ENCODE measurements at regions not wholly inside any gene's neighbourhood (a gene's known extent, or its start where the extent isn't known, plus 50 kb on each side); places are given as distances from the start of the nearest gene placed in this dataset.
A peak's percentile ranks its signal among the peaks of the same experiment; 100 is the strongest.
"Not testable (repeated sequence)": the region's sequence is repeated elsewhere in the genome, so short reads cannot be mapped to it uniquely, and the experiment has no call there.

DNA sequence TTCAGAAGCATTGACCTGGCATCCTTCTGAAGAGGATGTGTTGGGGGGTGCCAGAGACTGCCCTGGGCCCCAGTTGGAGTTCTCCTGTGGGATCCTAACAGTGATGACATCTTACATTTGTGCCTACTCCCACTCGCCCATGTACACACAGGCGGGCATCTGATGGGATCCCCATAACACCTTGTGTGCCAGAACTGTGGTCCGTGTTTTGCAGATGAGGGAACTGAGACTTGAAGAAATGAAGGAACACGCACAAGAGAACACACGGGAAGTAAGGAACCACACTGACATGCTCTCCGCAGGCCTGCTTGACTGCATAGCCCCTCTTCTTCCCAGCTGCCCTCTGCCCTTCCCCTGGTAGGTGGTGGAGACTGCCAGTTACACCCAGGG, 255.3 kb downstream of the MYCN start:
- DNase-seq = no peak

DNA sequence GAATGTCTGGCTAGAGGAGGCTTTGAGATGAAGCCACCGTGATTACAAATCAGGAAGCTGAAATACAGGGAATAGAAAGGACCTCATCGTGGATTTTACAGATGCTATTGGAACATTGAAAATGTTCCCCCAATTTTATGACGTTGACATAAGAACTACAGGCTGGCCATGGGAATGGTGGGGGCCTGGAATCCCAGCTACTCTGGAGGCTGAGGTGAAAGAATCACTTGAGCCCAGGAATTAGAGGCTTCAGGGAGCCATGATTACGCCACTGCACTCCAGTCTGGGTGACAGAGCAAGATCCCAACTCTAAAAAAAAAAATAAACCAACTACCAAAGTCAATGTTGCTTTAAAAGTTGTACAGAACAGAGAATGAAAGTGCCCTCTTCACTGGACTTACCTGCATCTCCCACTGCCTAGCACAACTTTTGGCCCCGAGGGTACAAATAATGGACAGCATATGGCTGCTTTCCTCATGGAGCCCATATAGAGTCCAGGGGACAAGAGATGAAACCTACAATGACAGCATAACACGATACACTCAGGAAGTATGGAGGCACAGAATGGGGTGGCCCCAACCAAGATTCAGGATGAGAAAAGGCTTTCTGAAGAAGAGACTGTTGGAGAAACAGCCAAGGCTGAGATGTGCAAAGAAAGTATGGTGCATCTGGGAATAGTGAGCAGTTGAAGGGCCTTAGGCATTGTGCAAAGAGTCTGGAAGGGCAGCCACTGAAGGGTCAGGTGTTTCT, 254.8 kb downstream of the MYCN start:
- no peak for DNase-seq

DNA sequence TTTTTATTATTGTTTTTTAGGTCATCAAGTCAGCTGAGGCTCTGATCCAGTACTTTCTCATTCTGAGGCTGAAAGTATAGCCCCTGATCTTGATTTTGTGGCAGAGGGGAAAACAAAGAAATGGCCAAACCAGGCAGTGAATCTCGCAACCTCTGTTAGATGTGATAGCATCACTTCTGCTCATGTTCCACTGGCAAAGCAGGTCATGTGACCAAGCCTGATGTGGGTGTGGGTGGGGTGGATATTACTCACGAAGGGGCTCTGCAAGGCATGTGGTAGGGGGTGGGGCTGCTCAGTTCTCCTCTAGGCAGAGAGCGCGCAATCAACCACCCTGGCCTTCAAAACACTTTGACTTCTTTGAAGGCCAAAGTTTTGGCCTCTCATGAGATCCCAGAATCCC, 254.2 kb downstream of the MYCN start:
- DNase-seq = no peak

DNA sequence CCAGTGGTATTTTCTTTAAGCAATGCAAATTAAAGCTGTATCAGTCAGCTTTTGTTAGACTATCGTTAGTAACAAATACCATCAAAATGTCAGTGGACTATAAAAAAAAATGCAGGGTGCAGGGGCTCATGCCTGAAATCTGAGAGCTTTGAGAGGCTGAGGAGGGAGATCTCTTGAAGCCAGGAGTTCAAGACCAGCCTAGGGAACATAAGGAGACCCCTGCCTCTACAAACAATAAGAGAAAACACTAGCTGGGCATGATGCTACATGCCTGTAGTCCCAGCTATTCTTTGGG, 253.7 kb downstream of the MYCN start:
- no peak for DNase-seq

DNA sequence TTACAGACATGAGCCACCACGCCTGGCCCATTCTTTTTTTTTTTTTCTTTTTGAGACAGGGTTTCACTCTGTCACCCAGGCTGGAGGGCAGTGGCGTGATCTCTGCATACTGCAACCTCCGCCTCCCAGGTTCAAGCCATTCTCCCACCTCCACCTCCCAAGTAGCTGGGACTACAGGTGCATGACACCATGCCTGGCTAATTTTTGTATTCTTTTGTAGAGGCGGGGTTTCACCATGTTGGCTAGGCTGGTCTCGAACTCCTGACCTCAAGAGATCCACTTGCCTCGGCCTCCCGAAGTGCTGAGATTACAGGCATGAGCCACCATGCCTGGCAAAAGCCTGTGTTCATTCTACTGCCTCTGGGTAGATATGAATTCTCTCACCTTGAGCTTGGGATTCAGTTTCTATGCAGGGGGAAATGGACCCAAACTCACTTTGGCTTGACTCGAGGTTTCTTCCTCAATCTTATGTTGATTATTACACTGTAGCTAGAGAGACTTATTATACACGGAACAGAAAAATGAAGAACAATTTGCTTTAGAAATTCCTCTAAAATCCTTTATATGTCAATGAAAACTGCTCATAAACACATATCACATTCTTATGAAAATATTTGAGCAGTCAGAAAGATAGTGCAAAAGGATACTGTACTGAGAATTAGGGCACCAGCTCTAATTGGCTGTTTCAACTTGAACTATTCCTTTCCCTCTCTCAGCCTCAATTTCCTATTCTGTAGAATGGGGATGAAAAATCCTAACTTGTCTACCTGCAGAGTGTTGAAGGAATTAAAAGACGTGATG, 252.3 kb downstream of the MYCN start:
- DNase-seq = no peak

DNA sequence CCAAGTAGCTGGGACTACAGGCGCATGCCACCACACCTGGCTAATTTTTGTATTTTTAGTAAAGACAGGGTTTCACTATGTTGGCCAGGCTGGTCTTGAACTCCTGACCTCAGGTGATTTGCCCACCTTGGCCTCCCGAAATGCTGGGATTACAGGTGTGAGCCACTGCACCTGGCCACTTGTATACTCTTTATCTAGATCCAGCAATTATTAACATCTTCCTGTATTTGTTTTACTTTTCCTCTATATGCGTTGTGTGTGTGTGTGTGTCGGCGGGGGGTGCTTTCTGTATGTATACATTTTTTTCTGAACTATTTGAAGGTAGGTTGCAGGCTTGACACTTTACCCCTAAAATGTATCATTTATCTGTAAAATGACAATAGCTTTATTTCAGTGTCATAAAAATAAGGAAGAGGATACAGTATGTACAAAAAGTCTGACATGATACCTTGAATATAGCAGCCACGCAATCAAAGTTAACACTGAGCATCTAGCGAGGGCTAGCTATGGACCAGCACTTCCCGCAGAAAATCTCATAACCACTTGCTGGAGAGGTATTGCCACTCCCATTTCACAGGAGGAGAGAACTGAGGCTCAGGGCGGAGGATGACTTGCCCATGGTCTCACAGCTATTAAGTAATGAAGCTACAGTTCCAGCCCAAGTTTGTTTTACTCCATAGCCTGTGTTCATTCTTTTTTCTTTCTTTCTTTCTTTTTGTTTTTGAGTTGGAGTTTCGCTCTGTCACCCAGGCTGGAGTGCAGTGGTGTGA, 251.3 kb downstream of the MYCN start:
- DNase-seq = no peak

DNA sequence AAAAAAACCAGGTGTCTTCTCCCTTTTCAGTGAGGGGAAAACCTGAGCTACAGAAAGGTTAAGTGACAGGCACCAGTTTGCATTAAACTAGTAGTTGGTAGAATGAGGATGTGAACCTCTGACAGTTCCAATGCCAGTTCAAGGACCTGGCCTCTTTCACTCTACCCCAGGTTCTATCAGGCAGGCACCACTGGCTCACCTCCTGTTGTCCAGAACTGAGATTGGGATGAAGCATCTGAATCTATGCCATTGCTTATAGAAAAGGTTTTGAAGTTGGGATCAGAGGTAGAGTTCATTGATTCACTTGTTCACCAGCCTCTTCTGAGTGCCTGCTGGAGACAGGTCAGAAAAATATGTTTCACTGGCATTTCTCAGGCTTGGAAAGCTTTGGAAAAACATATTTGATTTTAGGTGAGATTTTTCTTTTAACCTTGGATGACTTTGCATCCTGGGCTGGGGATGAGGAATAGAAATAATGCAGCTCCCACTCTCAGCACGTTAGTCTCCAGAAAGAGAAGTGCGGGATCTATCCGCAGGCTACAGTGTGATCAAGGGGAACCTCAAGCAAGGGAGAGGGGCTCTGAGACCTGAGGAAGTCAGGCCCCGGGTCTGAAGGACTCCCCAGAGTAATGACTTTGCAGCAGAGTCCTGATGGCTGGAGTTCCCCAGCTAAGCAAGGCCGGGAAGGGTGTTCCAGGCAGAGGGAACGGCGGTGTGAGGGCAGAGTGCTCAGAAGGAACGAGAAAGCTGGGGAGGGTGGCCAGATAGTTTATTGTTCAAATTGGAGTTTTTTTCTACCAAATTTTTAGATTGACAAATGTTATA, 250.3 kb downstream of the MYCN start:
- no peak for DNase-seq

DNA sequence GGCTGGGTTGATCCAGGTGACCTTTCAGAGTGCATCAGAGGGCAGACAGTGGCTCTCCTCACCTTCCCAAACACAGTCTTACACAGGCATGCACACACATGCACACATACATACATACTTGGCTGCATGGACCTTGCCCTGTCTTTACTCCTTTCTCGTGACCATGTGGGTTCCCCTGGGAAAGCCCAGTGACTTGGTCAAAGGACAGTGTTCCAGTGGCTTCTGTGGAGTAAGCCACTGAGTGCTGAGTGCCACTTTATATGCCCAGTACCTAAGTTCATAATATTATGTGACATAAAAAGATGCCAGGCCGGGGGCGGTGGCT, 249.4 kb downstream of the MYCN start:
- no peak for DNase-seq

DNA sequence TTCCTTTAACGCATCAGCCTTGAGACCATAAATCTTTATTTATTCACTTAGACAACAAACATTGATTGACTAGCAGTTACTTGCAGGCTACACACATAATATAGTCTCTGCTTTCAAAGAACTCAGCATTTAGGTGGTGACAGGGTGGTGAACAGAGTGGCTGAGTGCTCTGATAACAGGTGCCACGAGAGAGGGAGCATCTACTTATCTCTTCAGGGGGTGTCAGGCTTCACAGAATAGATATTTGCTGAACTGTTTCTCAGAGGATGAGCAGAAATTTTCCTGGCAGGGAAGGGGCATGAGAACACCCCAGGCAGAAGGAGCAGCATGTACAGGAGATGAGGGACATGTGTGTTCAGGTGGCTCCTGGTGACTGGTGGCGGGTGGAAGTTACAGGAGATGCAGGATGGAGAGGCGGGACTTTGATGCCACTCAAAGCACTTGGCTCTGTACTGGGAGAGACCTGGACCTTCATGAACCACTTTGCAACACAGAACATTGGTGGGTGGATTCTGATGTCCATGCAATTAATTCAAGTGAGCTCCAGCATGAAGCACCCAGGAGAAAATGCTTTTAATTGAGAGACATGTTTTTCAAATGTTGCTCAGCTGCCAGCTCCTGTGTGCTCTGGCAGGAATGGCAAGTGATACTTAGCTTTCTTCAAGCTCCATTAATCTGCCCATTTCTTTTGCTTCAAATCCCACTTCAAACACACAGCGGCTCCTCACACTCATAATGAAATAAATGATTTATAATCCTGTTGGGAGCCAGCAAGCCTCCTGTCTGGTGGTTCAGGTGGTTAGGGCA, 248.9 kb downstream of the MYCN start:
- peak in 2 of 3 experiments; percentile 43 to 98 for DNase-seq

DNA sequence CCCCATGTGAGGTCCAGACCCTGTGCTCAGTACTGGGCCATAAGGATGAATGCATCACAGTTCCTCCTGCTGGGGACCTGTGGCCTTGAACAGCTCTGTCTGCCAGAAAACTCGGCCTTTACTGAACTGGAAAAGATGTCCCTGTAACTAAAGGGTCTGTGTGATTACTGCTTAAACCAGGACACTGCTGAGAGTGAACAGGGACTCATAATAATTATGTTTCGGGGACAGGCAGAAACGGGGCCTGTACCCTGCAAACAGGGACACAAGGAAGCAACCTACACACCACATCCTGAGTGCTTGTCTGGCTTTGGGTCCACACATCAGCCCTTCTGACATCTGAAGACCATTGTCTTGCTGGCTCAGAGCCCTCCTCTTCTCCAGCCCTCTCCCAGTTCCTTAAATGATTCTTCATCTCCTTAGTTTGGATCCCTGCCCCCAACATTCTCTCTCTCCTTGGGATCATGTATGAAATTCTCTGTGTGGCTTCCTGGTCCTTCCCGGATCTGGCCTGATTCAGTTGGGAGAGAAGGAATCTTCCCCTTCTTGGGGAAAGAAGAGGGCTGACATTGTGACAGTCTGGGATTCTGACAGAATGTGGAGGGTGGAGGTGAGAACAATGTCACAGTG, 248.0 kb downstream of the MYCN start:
- DNase-seq = peak in 1 of 3 experiments; percentile 41

DNA sequence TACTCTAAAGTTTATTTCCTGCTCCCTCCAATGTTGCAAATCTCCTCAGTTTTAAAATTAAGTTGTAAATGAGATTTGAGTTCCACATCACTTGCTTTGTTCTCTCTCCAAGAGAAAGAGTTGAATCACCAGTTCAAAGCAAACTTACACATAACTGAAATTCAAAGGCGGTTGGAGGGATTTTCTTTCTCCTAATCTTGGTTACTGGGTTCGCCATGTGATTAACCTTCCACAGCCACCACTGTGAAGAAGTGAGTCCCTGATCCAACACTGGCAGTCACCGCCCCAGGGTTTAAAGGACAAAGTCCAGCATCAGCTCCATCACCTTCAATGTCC, 247.1 kb downstream of the MYCN start:
- DNase-seq = no peak

DNA sequence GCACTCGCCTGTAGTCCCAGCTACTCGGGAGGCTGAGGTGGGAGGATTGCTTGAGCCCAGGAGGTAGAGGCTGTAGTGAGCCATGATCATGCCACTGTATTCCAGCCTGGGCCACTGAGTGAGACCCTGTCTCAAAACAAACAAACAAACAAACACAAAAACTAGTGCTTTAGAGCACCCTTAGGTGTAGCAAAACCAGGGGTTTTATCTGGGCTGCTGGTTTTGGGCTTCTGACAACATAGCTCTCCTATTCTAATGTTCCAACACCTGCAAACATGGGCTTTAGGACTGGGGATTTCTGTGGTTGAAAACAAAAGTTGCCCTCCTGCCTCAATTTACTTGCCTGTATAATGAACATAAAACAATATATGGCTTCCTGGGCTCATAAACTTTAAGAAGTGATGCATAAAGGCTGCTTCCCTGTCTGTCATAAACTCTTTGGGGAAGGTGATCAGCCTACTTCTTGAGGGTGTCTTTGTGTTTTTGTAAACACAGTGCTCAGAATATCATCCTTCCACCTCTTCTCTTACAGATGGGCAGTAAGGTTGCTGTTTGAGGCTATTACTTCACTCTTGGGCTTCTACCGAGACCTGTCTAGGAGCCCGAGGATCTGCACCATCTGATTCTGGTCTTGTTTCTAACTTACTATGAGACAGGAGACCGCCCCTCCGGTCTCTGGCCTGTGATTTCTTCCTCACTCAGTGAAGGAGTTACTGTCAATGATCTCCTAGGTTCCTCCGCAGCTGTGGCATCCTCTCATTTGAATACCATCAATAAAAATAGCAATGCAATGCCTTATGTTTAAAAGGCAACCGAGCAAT, 246.5 kb downstream of the MYCN start:
- no peak for DNase-seq

DNA sequence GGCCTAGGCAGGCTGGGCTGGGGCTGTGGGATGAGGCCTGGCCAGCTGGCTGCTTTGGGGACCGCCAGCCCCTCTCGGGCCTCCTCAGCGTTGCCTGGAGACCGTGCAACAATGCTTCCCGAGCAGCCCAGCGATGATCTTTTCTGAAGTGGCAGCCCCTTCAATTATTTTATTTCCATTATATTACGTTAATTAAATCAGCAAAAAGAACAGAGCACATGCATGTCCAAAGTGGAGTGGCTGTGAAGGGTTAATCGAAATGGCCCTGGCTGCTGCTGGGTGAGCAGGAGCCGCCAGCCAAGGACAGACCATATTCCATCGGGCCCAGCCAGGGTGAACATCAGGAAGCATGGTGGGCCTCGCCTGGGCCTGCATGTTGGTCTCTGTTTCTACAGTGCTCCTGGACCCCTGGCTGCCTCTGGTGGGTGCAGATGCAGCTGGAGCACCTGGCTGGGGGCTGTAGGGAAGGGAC, 245.5 kb downstream of the MYCN start:
- peak in 1 of 3 experiments; percentile 3 for DNase-seq

DNA sequence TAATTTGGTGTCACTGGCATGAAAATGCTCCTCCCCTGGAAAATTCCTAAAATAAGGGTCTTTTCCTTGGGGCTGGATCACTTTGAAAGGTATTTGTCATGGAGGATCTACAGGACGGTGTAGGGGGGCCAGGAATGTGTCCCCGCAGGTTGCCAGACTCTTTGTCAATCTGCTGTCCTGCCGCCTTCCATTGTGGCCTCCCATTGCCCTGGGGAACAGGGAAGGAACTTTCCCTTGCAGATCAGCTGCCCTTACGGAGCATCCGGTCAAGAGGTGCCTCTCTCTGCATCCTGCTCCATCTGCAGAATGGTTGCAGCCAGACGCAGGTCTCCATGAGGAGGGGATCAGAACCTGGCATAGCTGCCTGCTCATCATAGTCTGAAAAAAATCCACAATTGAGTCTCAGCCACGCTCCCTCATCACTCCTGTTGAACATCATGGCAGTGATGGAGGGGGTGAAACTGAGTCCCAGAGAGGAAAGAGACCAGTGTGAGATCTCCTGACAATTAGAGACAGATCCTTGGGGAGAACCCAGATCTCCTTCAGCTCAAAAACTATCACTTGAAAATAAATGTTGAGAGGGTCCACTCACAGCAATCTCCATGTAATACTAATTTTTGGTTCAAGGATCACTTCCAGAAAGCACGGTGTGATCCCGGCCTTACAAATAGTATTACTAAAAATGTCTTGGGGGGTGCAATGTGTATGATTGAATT, 244.8 kb downstream of the MYCN start:
- no peak for DNase-seq

DNA sequence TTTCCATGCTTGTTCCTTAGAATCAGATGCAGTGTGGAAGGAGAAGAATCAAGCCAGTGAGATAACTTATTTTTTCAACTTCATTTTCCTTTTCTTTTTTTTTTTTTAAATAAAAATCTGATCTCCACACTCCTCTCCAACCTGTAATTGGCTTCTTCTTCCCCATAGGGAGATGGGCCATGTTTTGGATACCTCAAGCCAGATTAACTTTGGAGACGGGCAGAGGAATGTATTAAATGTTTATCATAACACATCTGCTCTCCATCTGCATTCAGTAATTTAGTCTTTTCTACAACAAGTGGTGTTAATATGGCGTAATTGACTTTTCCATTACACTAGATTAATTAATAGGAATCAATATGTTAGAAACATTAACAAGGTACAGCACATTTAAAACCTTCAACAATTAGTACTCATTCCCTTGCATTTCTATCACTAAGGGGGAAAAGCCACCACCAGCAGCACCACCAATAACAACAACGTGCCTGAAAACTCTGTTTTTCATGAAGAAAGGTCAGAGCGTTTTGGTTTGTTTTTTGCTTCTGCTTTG, 244.1 kb downstream of the MYCN start:
- no peak for DNase-seq

DNA sequence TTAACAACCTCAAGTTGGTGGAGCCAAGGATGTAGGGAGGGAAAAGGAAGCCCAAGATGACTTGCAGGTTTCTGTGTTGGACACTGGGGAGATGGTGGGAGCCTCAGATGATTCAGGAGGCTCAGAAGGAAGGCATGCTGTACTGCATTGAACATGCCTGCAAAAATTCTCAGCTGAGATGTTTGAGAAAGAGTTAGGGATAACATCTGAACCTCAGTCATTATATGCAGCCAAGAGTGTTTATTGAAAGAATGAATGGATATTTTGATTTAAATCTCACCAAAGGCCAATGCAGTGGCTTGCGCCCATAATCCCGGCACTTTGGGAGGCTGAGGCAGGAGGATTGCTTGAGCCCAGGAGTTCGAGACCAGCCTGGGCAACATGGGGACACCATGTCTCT, 243.0 kb downstream of the MYCN start:
- DNase-seq = no peak

DNA sequence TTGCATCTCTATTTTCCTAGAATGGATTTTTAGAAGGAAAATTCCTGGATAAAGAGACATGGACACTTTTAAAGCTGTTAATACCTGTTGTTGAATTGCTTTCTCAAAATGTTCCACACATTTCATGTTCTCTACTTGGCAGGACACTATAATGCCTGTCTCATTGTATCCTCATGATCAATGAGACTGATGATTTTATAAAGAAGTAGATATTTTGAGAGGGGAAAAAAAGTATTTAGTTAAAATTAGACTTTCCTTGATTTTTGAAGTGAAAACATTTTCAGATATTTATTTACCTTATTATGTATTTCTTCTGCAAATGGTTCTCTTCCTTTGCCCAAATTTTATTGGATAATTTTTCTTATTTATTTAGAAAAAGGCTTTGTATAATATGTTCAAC, 242.5 kb downstream of the MYCN start:
- DNase-seq = no peak

DNA sequence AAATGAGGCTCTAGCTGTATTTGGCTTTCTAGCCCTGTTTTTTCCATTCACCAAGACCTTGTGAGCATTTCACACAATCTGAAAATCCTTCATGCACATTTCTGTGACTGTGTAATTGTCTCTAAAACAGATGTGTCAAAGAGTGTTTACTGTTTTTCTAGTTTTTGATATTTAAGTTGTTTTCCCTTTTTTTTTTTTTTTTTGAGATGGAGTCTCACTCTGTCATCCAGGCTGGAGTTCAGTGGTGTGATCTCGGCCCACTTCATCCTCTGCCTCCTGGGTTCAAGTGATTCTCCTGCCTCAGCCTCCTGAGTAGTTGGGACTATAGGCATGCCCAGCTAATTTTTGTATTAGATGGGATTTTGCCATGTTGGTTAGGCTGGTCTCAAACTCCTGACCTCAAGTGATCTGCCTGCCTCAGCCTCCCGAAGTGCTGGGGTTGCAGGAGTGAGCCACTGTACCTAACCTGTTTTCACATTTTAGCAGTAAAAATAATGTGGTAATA, 242.0 kb downstream of the MYCN start:
- DNase-seq = not testable (repeated sequence)

DNA sequence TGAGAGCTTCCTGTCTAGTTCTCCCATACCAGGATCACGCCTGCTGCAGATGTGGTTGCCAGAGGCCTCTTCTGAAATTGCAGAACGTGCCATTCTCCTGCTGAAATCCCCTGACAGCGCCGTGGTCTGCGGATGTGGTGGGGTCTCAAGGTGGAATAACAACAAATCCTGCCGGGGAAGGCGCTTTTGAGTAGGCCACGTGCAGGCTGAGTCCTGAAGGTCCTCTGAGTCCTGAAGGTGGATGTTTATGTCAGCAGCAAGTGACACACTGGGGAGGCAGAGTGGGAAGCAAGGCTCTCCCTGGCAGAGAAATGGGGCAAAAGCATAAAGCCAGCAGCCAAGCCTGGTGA, 241.4 kb downstream of the MYCN start:
- no peak for DNase-seq

Data from NCI-H1417 (cell line).